HepG2 (cell line): ENCODE measurements at regions not wholly inside any gene's neighbourhood (a gene's known extent, or its start where the extent isn't known, plus 50 kb on each side); places are given as distances from the start of the nearest gene placed in this dataset.

Experiments
- ATF7 ChIP-seq, 2 experiments: fragments of 450-650 bp in 1 of 2; sonication (generic) in 1 of 2; formaldehyde crosslinking in 1 of 2; IDR thresholded peaks; 2 replicates each; pipeline versions ENCODE4 v1.4.0 to v1.6.1; 2016 to 2020; ENCODE audit warnings: antibody characterized with exemption in 1 of 2, mild to moderate bottlenecking in 1 of 2, missing genetic modification reagents in 1 of 2
- CBX2 ChIP-seq, 2 experiments: fragments of 200-600 bp in 1 of 2; sonication (generic); formaldehyde crosslinking in 1 of 2; IDR thresholded peaks; 2 replicates each; pipeline versions ENCODE4 v1.7.0 to v1.8.1; 2018 to 2022; ENCODE audit warnings: low read depth in 2 of 2, low read length in 1 of 2, mild to moderate bottlenecking in 1 of 2, missing genetic modification reagents in 1 of 2
- CTCF ChIP-seq: sonication (generic); formaldehyde crosslinking; IDR thresholded peaks from 2 replicates; pipeline ENCODE4 v1.5.0; 2020; ENCODE audit warnings: mild to moderate bottlenecking, missing genetic modification reagents, moderate library complexity
- MXI1 ChIP-seq: IDR thresholded peaks from 3 replicates; pipeline ENCODE4 v1.6.1; 2012; ENCODE audit warnings: low read depth, low read length, inconsistent platforms, borderline replicate concordance
- RELA ChIP-seq: sonication (generic); formaldehyde crosslinking; IDR thresholded peaks from 2 replicates; pipeline ENCODE4 v1.4.0; 2020; ENCODE audit warnings: missing genetic modification reagents
- RXRA ChIP-seq: sonication (generic); formaldehyde crosslinking; IDR thresholded peaks from 2 replicates; pipeline ENCODE4 v1.5.1; 2020; ENCODE audit warnings: missing genetic modification reagents
- SMAD3 ChIP-seq: sonication (generic); formaldehyde crosslinking; IDR thresholded peaks from 2 replicates; pipeline ENCODE4 v1.4.0; 2020; ENCODE audit warnings: missing genetic modification reagents
- TAF1 ChIP-seq: sonication (generic); formaldehyde crosslinking; IDR thresholded peaks from 2 replicates; pipeline ENCODE4 v1.4.0; 2020; ENCODE audit warnings: missing genetic modification reagents
- TP53 ChIP-seq: sonication (generic); formaldehyde crosslinking; conservative IDR thresholded peaks from 2 replicates; pipeline ENCODE4 v1.4.0; 2020; ENCODE audit warnings: missing genetic modification reagents
- ZNF18 ChIP-seq: sonication (generic); formaldehyde crosslinking; IDR thresholded peaks from 2 replicates; pipeline ENCODE4 v1.8.0; 2022; ENCODE audit warnings: mild to moderate bottlenecking, missing genetic modification reagents; ENCODE audit not compliant: insufficient replicate concordance
- ZNF407 ChIP-seq: sonication (generic); formaldehyde crosslinking; IDR thresholded peaks from one replicate; pipeline ENCODE4 v1.5.1; 2020; ENCODE audit warnings: mild to moderate bottlenecking, missing genetic modification reagents; ENCODE audit errors: not compliant biosample characterization
- ZNF510 ChIP-seq: sonication (generic); formaldehyde crosslinking; IDR thresholded peaks from 2 replicates; pipeline ENCODE4 v1.4.0; 2020; ENCODE audit warnings: low read depth, mild to moderate bottlenecking, missing genetic modification reagents
- ZNF589 ChIP-seq: sonication (generic); formaldehyde crosslinking; conservative IDR thresholded peaks from 2 replicates; pipeline ENCODE4 v1.8.0; 2022; ENCODE audit warnings: mild to moderate bottlenecking, moderate library complexity, missing genetic modification reagents

GRCh38 chr6:81981812-81982211 lies 229.3 kb upstream of the TENT5A start:
- TF ChIP-seq MXI1 (no peak), ZNF18 (CRISPR knock-in tag) (no peak), ATF7 (IDR thresholded peaks at IDR 0.05) (no peak), ATF7 (CRISPR knock-in tag; IDR thresholded peaks at IDR 0.05) (no peak), ZNF510 (CRISPR knock-in tag) (no peak), CBX2 (IDR thresholded peaks at IDR 0.05; ENCODE audit: low read depth, low read length) (no peak), CBX2 (CRISPR knock-in tag; IDR thresholded peaks at IDR 0.05; ENCODE audit: low read depth) (no peak), ZNF589 (CRISPR knock-in tag) (no peak), CTCF (no peak), SMAD3 (CRISPR knock-in tag) (no peak), RXRA (CRISPR knock-in tag) (no peak), RELA (CRISPR knock-in tag) (no peak), ZNF407 (no peak), TP53 (CRISPR knock-in tag) (no peak), TAF1 (CRISPR knock-in tag) (no peak)
